Lung (tissue), 11 donors: ENCODE measurements at regions not wholly inside any gene's neighbourhood (a gene's known extent, or its start where the extent isn't known, plus 50 kb on each side); places are given as distances from the start of the nearest gene placed in this dataset.

Source experiments
- ATAC-seq: fragments of 200-7000 bp; cut with Tn5 transposase; one replicate; pipeline ENCODE4 v1.9.1; 2020; ENCODE audit warnings: moderate number of reproducible peaks; ENCODE audit not compliant: insufficient read depth, low FRiP score
- DNase-seq, 3 donors: peaks; one replicate each; pipeline ENCODE4 v3.0.0-alpha.2; 2013 to 2017
- H3K27ac ChIP-seq, 2 donors: one replicate each; pipeline ENCODE4 v1.5.1; 2013; ENCODE audit warnings: mild to moderate bottlenecking in 2 of 2, moderate library complexity in 2 of 2, control low read depth in 1 of 2, inconsistent platforms in 1 of 2, low read depth in 1 of 2, low read length in 1 of 2
- H3K27me3 ChIP-seq, 3 donors: one replicate each; pipeline ENCODE4 v1.5.1; 2013; ENCODE audit warnings: low read length in 2 of 3; ENCODE audit not compliant: control insufficient read depth in 3 of 3, insufficient read depth in 3 of 3
- H3K36me3 ChIP-seq, 4 donors: one replicate each; pipeline ENCODE4 v1.5.1; 2013; ENCODE audit warnings: low read length in 4 of 4, mild to moderate bottlenecking in 1 of 4, moderate library complexity in 1 of 4; ENCODE audit not compliant: control insufficient read depth in 4 of 4, insufficient read depth in 4 of 4
- H3K4me1 ChIP-seq, 5 donors: one replicate each; pipeline ENCODE4 v1.5.1; 2013; ENCODE audit warnings: low read length in 5 of 5, mild to moderate bottlenecking in 2 of 5, moderate library complexity in 1 of 5; ENCODE audit not compliant: control insufficient read depth in 5 of 5, insufficient read depth in 5 of 5
- H3K4me3 ChIP-seq: one replicate; pipeline ENCODE4 v1.5.1; 2013; ENCODE audit warnings: mild to moderate bottlenecking, control low read depth, moderate library complexity
- H3K9ac ChIP-seq, 2 donors: one replicate each; pipeline ENCODE4 v1.5.1; 2013; ENCODE audit warnings: low read length in 2 of 2, control low read depth in 1 of 2; ENCODE audit not compliant: insufficient read depth in 1 of 2
- H3K9me3 ChIP-seq, 4 donors: one replicate each; pipeline ENCODE4 v1.5.1; 2013; ENCODE audit warnings: low read length in 3 of 4, mild to moderate bottlenecking in 1 of 4, moderate library complexity in 1 of 4; ENCODE audit not compliant: control insufficient read depth in 4 of 4, insufficient read depth in 3 of 4
- CTCF ChIP-seq: IDR thresholded peaks from 2 replicates; pipeline ENCODE4 v1.5.1; 2012; ENCODE audit warnings: mild to moderate bottlenecking; ENCODE audit errors: control extremely low read depth, extremely low read depth
- WGBS, 2 donors: extraction: QIAGEN DNeasy Blood & Tissue Kit; methylation state at CpG; one replicate each; pipeline ENCODE4 v1.1.7; 2013; 5-methylcytosine and 5-hydroxymethylcytosine counted together
- donor health status: control.
- donor health status: control.
- donor health status: Bipolar disorder and iron deficiency.
- donor health status: healthy.
- donor health status: DM: yes; HTN: yes; CAD: no.

DNA sequence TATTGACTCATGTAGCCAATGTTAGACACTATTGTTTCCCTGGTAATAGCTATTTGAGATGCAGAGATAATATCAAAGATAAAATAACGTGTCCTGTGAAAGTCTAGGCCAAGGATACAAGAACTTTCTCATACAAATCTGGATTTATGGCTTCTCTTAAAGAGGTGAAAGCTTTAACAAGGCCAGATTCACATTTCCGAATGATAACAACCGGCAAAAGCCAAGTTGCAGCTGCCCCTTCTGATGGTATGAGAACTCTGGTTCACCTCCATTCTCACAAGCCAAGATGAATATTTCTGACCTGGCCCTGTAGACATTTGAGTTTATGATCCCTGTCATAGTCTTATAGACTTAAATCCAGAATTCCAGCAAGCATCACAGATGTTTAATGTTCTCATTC is 230.4 kb upstream of the ZC3H12C start:
- no peak overlapping the region for H3K27ac ChIP-seq
- H3K9ac ChIP-seq = no peak overlapping the region
- no peak for TF ChIP-seq CTCF
- ATAC-seq = no peak
- WGBS, 2 donors = 78 to 89% methylated on average over 3 of the region's 3 CpGs
- no peaks in the 10 kb centered on the region for H3K27me3 ChIP-seq
- H3K4me1 ChIP-seq = no peaks in the 10 kb centered on the region
- DNase-seq = no peak
- no peak overlapping the region for H3K4me3 ChIP-seq
- peaks cover 0 to 2% (median 0%) of the 10 kb centered on the region in 4 donors for H3K9me3 ChIP-seq
- no peaks in the 10 kb centered on the region for H3K36me3 ChIP-seq

DNA sequence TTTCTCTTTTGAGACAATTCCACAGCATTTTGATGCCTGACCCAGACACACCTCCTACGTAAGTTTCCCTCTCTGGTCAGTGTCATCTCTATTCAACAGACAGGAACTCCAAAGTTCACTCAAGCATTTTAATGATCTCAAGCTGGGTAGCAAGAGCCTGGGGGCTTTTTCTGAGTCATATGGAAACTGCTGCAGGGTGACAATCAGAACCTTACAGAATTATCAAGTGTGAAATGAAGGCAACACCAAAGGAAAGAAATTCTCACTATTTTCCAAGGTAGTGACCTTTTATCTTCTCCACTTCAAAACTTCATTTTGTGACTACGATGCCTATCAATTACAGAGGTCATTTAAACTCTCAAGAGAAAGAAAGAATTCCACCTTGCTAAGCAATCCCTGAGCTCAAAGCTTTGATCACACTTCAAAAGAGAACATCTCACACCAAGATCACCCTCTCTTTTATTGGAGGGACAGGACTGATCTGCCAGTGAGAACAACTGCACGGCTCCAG is 229.0 kb upstream of the ZC3H12C start:
- H3K36me3 ChIP-seq = no peaks in the 10 kb centered on the region
- 78 to 79% methylated on average over 3 of the region's 3 CpGs for WGBS, 2 donors
- no peaks in the 10 kb centered on the region for H3K4me1 ChIP-seq
- DNase-seq (no peak), ATAC-seq (no peak)
- no peak overlapping the region for H3K4me3 ChIP-seq
- H3K27ac ChIP-seq = no peak overlapping the region
- H3K27me3 ChIP-seq = no peaks in the 10 kb centered on the region
- TF ChIP-seq CTCF = no peak
- peaks cover 0 to 2% (median 0%) of the 10 kb centered on the region in 4 donors for H3K9me3 ChIP-seq
- H3K9ac ChIP-seq = no peak overlapping the region

GRCh38 chr11:109864834-109865547 is 228.2 kb upstream of the ZC3H12C start:
- H3K36me3 ChIP-seq = no peaks in the 10 kb centered on the region
- H3K9me3 ChIP-seq = peaks cover 0 to 2% (median 0%) of the 10 kb centered on the region in 4 donors
- 44 to 70% methylated on average over 2 of the region's 2 CpGs for WGBS, 2 donors
- no peak overlapping the region for H3K4me3 ChIP-seq
- H3K4me1 ChIP-seq = no peaks in the 10 kb centered on the region
- no peaks in the 10 kb centered on the region for H3K27me3 ChIP-seq
- H3K27ac ChIP-seq = no peak overlapping the region
- H3K9ac ChIP-seq = no peak overlapping the region
- DNase-seq (peak in 2 of 3 donors; percentile 15 to 61), ATAC-seq (no peak)
- no peak for TF ChIP-seq CTCF
